ENCODE measurements at regions not wholly inside any gene's neighbourhood (a gene's known extent, or its start where the extent isn't known, plus 50 kb on each side); places are given as distances from the start of the nearest gene placed in this dataset.

GRCh38 chr12:131550121-131550520 is 160.8 kb upstream of the SFSWAP start:
- TF ChIP-seq CTCF (IDR thresholded peaks at IDR 0.05; ENCODE audit: control extremely low read depth in 1 of 3, insufficient read depth in 1 of 3, low read depth in 1 of 3, low read length in 3 of 3): no peak
- TF ChIP-seq MAX (IDR thresholded peaks at IDR 0.05): no peak
- TF ChIP-seq POLR2AphosphoS5 (IDR thresholded peaks at IDR 0.05; ENCODE audit: low read depth, low read length): no peak
- TF ChIP-seq TAF7 (optimal IDR thresholded peaks at IDR 0.05; ENCODE audit: borderline replicate concordance, low read depth, low read length): no peak
- TF ChIP-seq CREB1 (IDR thresholded peaks at IDR 0.05): no peak
- TF ChIP-seq JUND (IDR thresholded peaks at IDR 0.05; ENCODE audit: low read length): no peak
- TF ChIP-seq SP1 (IDR thresholded peaks at IDR 0.05; ENCODE audit: low read depth, low read length): no peak
- TF ChIP-seq POLR2A (IDR thresholded peaks at IDR 0.05; ENCODE audit: control extremely low read depth in 1 of 2, low read depth in 2 of 2, low read length in 2 of 2): no peak
- TF ChIP-seq FOSL1 (IDR thresholded peaks at IDR 0.05; ENCODE audit: insufficient read depth, low read depth, low read length): no peak
- TF ChIP-seq GABPA (IDR thresholded peaks at IDR 0.05; ENCODE audit: borderline replicate concordance, insufficient read depth, low read length): no peak
- no peak for TF ChIP-seq EZH2 (IDR thresholded peaks at IDR 0.05; ENCODE audit: low read depth, low read length, severe bottlenecking)
- TF ChIP-seq ATF3 (IDR thresholded peaks at IDR 0.05; ENCODE audit: insufficient read depth, low read depth, low read length): no peak
- TF ChIP-seq HDAC6 (IDR thresholded peaks at IDR 0.05; ENCODE audit: low read depth, low read length): no peak

Measured in H1 (cell line).